ENCODE measurements at regions not wholly inside any gene's neighbourhood (a gene's known extent, or its start where the extent isn't known, plus 50 kb on each side); places are given as distances from the start of the nearest gene placed in this dataset.

DNA sequence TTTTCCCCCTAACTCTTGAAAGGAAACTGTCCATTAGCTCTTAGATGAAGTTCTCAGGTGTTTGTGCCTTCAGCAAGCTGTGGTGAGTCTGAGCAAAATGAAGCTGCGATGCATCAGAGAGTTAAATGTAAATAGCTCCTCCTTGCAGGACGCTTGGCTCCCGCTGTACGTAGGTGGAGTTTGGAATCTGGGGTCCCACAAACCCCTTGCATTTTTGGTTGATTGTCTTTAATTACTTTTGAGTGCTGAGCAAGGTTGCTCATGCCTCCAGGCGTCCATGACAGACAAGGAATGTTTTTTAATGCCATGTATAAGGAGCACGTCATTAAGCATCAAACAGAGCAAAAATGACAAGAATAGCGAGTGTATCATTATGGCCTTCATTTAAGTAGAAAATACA, 300.5 kb downstream of the TFAP2C start:
- Mint-ChIP-seq H3K27me3 (peaks cover 60% of the 10 kb centered on the region), H3K4me3 (no peak overlapping the region), H3K36me3 (ENCODE audit: low read depth) (peaks cover 2% of the 10 kb centered on the region), H3K4me1 (no peaks in the 10 kb centered on the region), H3K27ac (no peak overlapping the region)
- ATAC-seq (no peak), DNase-seq (no peak)
- no peaks in the 10 kb centered on the region for H3K9me3 ChIP-seq (ENCODE audit: control insufficient read depth, low read length, poor library complexity, severe bottlenecking)

DNA sequence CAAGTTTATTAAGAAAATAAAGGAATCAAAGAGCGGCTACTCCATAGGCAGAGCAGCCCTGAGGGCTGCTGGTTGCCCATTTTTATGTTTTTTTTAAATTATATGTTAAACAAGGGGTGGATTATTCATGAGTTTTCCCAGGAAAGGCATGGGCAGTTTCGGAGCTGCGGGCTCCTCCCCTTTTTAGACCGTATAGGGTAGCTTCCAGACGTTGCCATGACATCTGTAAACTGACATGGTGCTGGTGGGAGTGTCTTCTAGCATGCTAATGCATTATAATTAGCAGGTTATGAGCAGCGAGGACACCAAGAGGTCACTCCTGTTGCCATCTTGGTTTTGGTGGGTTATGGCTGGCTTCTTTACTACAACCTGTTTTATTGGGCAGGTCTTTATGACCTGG, 301.8 kb downstream of the TFAP2C start:
- peaks cover 48% of the 10 kb centered on the region for H3K27me3 Mint-ChIP-seq
- no peak for DNase-seq
- no peak overlapping the region for H3K4me3 Mint-ChIP-seq

DNA sequence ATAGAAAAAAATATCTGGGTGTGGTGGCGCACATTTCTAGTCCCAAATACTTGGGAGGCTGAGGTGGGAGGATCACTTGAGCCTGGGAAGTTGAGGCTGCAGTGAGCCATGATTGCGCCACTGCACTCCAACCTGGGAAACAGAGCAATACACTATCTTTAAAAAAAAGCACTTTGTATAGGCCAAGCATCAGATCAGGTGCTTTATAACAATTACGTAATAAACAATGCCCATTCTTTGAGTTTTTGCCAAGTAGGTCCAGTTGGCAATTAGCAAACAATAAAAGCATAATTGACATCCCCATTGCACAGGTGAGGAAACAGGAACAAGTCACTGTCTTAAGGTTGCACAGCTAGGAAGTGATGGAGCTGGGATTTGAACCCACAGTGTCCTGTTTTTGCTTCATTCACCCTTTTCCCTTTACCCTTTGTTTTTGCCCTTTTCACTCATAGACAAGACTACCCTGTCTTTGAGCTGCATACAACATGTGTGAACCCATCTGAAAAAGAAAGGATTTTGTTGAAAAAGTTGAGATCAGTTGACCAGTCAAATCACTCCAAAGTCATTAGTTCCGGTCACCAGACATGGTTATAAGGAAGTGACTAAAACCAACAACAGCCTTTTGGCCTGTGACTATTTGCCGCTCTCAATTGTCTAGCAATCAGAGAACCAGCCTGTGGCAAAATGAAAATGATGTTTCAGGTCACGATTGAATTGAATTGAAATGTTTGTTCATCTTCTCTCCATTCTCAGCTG, 303.6 kb downstream of the TFAP2C start:
- ATAC-seq (no peak), DNase-seq (no peak)
- Mint-ChIP-seq H3K27ac (no peak overlapping the region), H3K27me3 (peaks cover 30% of the 10 kb centered on the region), H3K4me3 (no peak overlapping the region), H3K4me1 (no peaks in the 10 kb centered on the region), H3K36me3 (ENCODE audit: low read depth) (no peaks in the 10 kb centered on the region)
- H3K9me3 ChIP-seq (ENCODE audit: control insufficient read depth, low read length, poor library complexity, severe bottlenecking) = no peaks in the 10 kb centered on the region

More for the DNA sequence above, 301.8 kb downstream of the TFAP2C start:
- ATAC-seq = no peak
- Mint-ChIP-seq H3K36me3 (ENCODE audit: low read depth) (peaks cover 2% of the 10 kb centered on the region), H3K4me1 (no peaks in the 10 kb centered on the region), H3K27ac (no peak overlapping the region)
- no peaks in the 10 kb centered on the region for H3K9me3 ChIP-seq (ENCODE audit: control insufficient read depth, low read length, poor library complexity, severe bottlenecking)

DNA sequence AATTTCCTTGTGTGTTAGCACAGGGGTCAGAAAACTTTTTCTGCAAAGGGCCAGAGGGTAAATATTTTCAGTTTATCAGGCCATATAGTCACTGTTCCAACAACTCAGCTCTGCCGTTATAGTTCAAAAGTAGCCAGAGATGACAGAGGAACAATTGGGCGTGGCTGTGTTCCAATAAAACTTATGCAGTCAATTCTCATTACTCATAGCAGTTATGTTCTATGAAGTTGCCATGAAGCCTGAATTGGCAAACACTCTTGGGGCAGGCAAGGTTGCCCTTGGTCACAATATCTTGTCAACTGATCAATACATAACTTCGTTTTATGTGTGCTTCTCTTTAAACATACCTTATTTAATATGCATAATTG, 304.2 kb downstream of the TFAP2C start:
- ATAC-seq (no peak), DNase-seq (no peak)
- H3K27ac Mint-ChIP-seq = no peak overlapping the region
- H3K9me3 ChIP-seq (ENCODE audit: control insufficient read depth, low read length, poor library complexity, severe bottlenecking) = no peaks in the 10 kb centered on the region
- H3K36me3 Mint-ChIP-seq (ENCODE audit: low read depth) = no peaks in the 10 kb centered on the region
- no peaks in the 10 kb centered on the region for H3K4me1 Mint-ChIP-seq
- H3K27me3 Mint-ChIP-seq = peaks cover 29% of the 10 kb centered on the region
- H3K4me3 Mint-ChIP-seq = no peak overlapping the region

DNA sequence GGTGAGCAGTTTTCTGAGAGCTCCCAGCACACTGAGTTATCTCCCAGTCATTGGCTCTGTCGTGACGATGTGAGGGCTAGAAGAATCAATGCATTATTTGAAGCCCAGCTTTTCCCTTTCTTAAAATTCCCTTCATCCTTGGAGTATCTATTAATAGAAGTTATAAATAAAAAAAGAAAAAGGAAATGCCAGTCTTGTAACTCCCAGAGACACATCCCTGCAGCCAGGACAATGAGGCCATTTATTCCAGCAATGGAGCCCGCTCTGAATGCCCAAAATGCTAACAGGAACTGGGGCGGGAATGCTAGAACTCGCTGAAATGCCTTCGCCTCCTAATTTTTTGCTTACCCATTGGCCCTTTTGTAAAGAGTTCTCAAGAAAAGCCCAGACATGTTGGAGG, 305.8 kb downstream of the TFAP2C start:
- Mint-ChIP-seq H3K27ac (no peak overlapping the region), H3K4me3 (no peak overlapping the region), H3K4me1 (no peaks in the 10 kb centered on the region), H3K27me3 (peaks cover 21% of the 10 kb centered on the region), H3K36me3 (ENCODE audit: low read depth) (no peaks in the 10 kb centered on the region)
- ATAC-seq = no peak
- DNase-seq = no peak
- H3K9me3 ChIP-seq (ENCODE audit: control insufficient read depth, low read length, poor library complexity, severe bottlenecking) = no peaks in the 10 kb centered on the region

DNA sequence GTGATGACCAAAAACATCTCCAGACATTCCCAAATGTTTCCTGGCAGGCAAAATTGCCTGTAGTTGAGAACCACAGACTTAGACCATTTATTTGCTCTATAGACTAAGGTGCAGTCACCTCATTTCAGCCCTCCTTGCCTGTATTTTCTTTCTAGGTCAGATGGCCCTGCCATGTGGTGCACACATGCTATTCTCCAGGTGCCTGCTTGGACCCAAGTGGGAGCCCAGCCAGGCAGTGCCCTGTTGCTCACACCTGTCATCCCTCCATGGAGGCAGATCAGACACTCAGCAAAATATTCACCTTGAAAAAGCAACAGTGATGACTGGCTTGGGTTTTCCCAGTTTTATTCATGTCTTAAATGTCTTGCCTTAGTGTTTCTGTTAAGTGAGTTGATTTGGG, 311.4 kb downstream of the TFAP2C start:
- Mint-ChIP-seq H3K4me1 (no peaks in the 10 kb centered on the region), H3K27me3 (peaks cover 8% of the 10 kb centered on the region), H3K36me3 (ENCODE audit: low read depth) (no peaks in the 10 kb centered on the region), H3K4me3 (no peak overlapping the region), H3K27ac (no peak overlapping the region)
- DNase-seq (no peak), ATAC-seq (no peak)
- H3K9me3 ChIP-seq (ENCODE audit: control insufficient read depth, low read length, poor library complexity, severe bottlenecking) = no peaks in the 10 kb centered on the region

DNA sequence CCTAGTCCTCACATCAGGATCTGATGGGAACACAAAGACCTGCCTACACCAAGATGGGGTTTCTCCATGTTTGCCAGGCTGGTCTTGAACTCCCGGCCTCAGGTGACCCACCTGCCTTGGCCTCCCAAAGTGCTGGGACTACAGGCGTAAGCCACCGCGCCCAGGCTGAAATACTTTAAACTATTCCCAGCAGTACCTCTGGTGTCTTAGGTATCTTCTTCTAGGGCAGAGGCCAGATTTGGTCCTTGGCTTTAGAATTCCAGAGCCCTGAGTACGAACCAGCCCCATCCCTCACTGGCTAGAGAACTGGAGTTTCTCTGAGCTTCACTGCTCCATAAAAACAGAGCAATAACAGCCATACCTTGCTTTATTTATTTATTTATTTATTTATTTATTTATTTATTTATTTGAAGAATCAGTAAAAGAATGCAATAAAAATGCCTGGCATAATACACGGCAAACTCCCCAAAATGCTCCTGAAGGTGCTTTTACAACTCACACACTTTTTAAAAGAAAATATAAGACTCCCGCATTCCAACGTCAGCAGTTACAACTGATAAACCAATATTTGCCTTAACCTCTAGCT, 312.1 kb downstream of the TFAP2C start:
- H3K36me3 Mint-ChIP-seq (ENCODE audit: low read depth) = no peaks in the 10 kb centered on the region
- peaks cover 8% of the 10 kb centered on the region for H3K27me3 Mint-ChIP-seq
- ATAC-seq (no peak), DNase-seq (no peak)
- H3K27ac Mint-ChIP-seq = no peak overlapping the region
- H3K4me1 Mint-ChIP-seq = no peaks in the 10 kb centered on the region
- H3K4me3 Mint-ChIP-seq = no peak overlapping the region
- H3K9me3 ChIP-seq (ENCODE audit: control insufficient read depth, low read length, poor library complexity, severe bottlenecking) = no peaks in the 10 kb centered on the region

DNA sequence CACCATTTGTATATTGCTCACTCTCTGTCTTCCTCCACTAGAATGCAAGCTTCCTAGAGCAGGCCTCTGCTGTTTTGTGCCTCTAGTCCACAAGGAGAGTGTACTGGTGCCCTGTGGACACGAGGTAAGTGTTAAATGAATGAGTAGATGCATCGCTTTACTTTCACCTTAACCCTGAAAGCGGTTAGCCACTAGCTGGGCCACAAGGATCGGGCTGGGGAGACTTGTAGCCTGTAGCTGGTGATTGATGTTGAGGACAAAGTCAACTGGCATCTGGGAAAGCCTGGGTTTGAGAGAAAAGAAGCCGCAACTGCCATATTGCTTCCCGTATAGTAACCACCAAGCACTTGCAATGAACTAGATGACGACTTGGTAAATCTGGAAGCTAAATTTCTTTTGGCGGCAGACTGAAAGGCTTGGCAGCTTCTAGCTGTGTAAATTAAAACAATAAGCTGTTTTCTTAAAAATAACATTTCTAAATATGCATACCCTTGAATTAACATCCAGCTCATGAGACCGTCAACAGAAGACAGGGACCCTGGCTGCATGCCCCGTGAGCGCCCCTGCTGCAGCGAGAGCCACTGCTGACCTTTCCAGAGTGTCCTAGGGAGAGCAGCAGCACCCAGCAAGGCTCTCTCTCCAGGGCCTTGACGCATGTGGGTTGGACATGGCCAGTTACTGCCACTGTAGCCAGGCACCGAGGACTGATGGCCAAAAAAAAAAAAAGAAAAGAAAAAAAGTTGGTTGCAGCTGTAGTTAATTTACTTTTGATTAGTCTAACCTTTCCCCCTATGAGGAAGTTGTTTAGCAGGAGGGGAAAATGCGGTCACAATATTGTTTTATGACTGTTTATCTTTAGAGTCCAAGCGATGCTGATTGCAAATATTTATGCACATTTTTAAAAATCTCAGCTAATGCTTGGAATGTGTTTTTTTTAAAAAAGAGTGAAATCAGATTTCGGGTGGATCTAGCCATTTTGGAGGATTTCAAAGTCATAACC, 315.1 kb downstream of the TFAP2C start:
- Mint-ChIP-seq H3K27me3 (peaks cover 6% of the 10 kb centered on the region), H3K4me1 (no peaks in the 10 kb centered on the region), H3K4me3 (no peak overlapping the region), H3K27ac (no peak overlapping the region), H3K36me3 (ENCODE audit: low read depth) (no peaks in the 10 kb centered on the region)
- no peaks in the 10 kb centered on the region for H3K9me3 ChIP-seq (ENCODE audit: control insufficient read depth, low read length, poor library complexity, severe bottlenecking)
- DNase-seq (no peak), ATAC-seq (no peak)

DNA sequence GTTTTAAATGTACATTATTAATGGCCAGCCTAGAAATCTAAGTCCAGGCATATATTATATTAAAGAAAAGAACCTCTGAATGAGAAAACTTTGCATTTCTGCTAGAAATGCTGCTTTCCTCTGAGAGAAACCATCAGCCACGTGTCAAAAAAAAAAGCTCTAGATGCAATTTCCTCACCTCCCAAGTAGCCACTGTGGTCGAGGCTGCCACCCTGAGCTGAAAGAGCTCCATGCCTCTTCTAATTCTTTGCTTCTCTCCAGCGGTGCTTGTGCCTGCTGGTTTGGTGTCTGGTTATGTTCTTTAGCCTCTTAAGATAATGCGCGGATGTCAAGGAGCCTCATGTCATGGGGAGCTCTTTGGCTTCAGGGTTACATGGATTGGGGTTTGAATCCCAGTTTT, 316.0 kb downstream of the TFAP2C start:
- no peak for ATAC-seq
- no peaks in the 10 kb centered on the region for H3K36me3 Mint-ChIP-seq (ENCODE audit: low read depth)
- no peak for DNase-seq
- no peak overlapping the region for H3K27ac Mint-ChIP-seq
- H3K4me1 Mint-ChIP-seq = no peaks in the 10 kb centered on the region
- no peaks in the 10 kb centered on the region for H3K9me3 ChIP-seq (ENCODE audit: control insufficient read depth, low read length, poor library complexity, severe bottlenecking)
- peaks cover 6% of the 10 kb centered on the region for H3K27me3 Mint-ChIP-seq
- H3K4me3 Mint-ChIP-seq = no peak overlapping the region

DNA sequence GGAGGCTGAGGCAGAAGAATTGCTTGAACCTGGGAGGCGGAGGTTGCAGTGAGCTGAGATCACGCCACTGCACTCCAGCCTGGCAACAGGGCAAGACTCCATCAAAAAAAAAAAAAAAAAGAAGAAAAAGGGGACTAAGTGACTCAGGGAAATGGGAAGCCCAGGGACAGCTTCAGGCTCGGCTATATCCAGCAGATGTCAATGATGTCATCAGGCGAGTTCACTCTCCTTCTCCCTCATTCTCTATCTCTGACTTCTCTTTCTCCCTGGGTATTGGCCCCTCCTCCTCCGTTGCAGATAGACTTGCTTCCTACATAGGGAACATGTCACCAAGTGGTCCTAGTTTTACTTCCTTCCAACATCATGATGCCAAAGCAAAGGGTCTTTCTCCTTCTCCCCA, 316.8 kb downstream of the TFAP2C start:
- Mint-ChIP-seq H3K27me3 (peaks cover 6% of the 10 kb centered on the region), H3K36me3 (ENCODE audit: low read depth) (no peaks in the 10 kb centered on the region), H3K4me1 (no peaks in the 10 kb centered on the region), H3K4me3 (no peak overlapping the region), H3K27ac (no peak overlapping the region)
- ATAC-seq (no peak), DNase-seq (no peak)
- no peaks in the 10 kb centered on the region for H3K9me3 ChIP-seq (ENCODE audit: control insufficient read depth, low read length, poor library complexity, severe bottlenecking)

DNA sequence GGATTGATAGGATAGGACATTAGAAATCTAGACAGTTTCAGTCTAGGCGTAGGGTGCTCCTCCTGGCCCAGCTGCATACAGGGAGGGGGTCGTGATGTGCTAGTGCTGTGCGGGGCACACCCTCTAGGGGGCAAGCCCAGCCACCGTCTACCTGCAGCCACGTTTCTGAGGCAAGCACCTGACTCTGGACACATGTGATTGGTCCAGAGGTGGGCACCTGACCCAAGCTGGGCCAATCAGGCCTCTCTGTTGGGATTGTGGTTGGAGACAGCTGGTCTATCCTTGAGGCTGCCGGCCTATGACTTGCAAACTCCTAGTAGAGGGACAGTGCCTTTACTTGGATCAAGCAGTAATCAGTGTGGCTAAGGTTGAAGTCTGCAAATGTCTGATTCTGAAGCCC, 317.1 kb downstream of the BMP7 start:
- no peak for DNase-seq
- no peak for ATAC-seq
- Mint-ChIP-seq H3K36me3 (ENCODE audit: low read depth) (no peaks in the 10 kb centered on the region), H3K27me3 (peaks cover 7% of the 10 kb centered on the region), H3K4me3 (no peak overlapping the region), H3K27ac (no peak overlapping the region), H3K4me1 (no peaks in the 10 kb centered on the region)
- H3K9me3 ChIP-seq (ENCODE audit: control insufficient read depth, low read length, poor library complexity, severe bottlenecking) = no peaks in the 10 kb centered on the region

DNA sequence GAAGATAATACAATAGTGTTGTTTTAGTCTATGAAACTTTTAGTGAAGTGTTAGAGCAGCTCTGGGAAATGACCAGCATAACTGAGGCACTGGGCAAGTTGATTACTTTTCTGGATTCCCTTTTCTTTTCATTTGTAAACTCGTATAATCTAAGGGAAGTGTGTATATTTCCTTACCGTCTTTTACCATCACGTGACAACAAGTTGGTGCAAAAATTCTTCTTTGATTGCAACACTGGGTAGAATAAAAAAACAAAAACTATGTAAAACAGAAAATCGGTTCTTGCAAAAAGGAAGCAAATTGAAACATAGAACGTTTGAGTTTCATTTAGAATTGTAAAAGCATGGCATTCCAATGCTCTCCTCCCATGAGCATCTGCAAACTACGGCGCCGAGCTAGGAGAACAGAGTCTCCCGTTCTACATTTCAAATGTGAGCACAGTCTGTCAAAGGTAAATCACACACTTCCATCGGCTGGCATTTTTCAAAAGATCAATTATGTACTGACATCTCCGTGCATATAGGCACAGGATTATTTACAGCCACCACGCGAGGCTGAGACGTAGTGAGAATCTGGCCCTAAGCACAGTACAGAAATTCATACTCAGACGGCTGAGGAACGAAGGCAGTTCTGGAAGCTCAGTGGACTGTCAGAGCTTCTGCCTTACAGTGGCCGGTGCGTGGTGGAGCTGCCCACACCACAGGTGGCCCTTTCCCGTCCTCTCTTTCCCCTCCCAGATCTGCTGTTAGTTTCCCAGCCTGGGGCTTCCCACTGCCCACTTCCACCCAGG, 314.0 kb downstream of the BMP7 start:
- H3K36me3 Mint-ChIP-seq (ENCODE audit: low read depth) = no peaks in the 10 kb centered on the region
- H3K4me1 Mint-ChIP-seq = no peaks in the 10 kb centered on the region
- no peak overlapping the region for H3K27ac Mint-ChIP-seq
- H3K4me3 Mint-ChIP-seq = no peak overlapping the region
- H3K9me3 ChIP-seq (ENCODE audit: control insufficient read depth, low read length, poor library complexity, severe bottlenecking) = no peaks in the 10 kb centered on the region
- H3K27me3 Mint-ChIP-seq = peaks cover 10% of the 10 kb centered on the region
- no peak for DNase-seq
- ATAC-seq = no peak

All from T-helper 17 cell (primary cell).